ENCODE measurements at regions not wholly inside any gene's neighbourhood (a gene's known extent, or its start where the extent isn't known, plus 50 kb on each side); places are given as distances from the start of the nearest gene placed in this dataset.
A peak's percentile ranks its signal among the peaks of the same experiment; 100 is the strongest.

DNA sequence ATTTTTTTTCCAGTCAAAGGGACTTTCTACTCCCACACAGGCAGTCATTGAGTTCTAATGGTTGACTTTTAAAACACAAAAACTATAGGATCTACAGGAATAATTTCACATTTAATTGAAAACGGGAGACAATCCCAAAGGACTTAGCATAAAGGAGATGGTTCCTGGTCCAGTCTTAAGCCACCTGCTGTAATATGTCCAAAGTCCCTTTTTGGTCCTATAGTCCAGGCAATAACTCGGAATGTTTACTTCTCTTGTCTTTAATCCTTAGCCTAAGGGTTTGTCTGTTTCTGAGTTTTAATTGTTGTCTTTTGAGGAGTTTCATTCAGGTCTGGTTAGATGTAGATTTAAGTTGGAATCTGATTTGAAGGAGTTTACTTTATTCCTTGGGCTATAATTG lies 184.9 kb downstream of the BAMBI start:
- Histone ChIP-seq H3K9me3 (ENCODE audit: control insufficient read depth, low read length) (peaks cover 2% of the 10 kb centered on the region), H3K27ac (ENCODE audit: low read depth, low read length, severe bottlenecking) (no peak overlapping the region), H3K4me1 (ENCODE audit: control insufficient read depth, insufficient read depth, low read length, poor library complexity, severe bottlenecking) (no peaks in the 10 kb centered on the region), H3K4me3 (ENCODE audit: extremely low read depth, insufficient read depth, low read length, poor library complexity, severe bottlenecking) (no peak overlapping the region), H3K36me3 (ENCODE audit: control insufficient read depth, insufficient read depth, low read length) (no peaks in the 10 kb centered on the region)
- WGBS, 2 experiments (ENCODE audit: insufficient coverage in 2 of 2) = 89% methylated on average over 1 of the region's 2 CpGs; no CpG with 5 or more reads in 1 of the 2 experiments

DNA sequence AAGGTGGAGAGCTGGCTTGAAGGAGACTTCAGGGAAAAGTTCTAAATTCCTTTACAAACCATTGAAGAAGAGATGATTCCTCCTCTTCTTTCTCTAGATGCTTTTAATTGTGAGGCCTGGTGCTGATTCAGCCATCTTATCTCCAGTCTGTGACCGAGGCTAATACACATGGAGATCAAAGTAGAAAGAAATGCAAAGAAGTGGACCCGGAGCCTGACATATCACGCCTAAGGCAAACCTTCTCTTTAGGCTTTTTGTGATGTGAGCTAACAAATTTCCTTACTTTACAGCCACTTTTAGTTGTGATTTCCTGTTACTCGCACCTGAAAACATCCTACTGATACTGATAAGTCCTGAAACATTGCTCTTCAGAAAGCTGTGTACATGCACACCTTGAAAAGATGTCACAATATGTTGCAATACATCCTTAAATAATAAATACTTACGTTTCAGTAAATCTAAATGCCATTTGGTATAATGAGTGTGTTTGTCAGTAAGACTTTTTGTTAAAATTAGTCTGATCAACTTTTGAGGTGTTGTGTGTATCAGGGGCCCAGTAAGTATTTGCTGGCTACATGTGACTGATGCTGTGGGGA lies 192.4 kb downstream of the BAMBI start:
- whole genome bisulfite sequencing, 2 experiments (ENCODE audit: insufficient coverage in 2 of 2) = 81 to 87% methylated on average over 3 of the region's 5 CpGs
- H3K4me3 ChIP-seq (ENCODE audit: extremely low read depth, insufficient read depth, low read length, poor library complexity, severe bottlenecking) = no peak overlapping the region
- no peak overlapping the region for H3K27ac ChIP-seq (ENCODE audit: low read depth, low read length, severe bottlenecking)
- H3K36me3 ChIP-seq (ENCODE audit: control insufficient read depth, insufficient read depth, low read length) = no peaks in the 10 kb centered on the region
- peaks cover 5% of the 10 kb centered on the region for H3K9me3 ChIP-seq (ENCODE audit: control insufficient read depth, low read length)
- H3K4me1 ChIP-seq (ENCODE audit: control insufficient read depth, insufficient read depth, low read length, poor library complexity, severe bottlenecking) = peaks cover 10% of the 10 kb centered on the region

DNA sequence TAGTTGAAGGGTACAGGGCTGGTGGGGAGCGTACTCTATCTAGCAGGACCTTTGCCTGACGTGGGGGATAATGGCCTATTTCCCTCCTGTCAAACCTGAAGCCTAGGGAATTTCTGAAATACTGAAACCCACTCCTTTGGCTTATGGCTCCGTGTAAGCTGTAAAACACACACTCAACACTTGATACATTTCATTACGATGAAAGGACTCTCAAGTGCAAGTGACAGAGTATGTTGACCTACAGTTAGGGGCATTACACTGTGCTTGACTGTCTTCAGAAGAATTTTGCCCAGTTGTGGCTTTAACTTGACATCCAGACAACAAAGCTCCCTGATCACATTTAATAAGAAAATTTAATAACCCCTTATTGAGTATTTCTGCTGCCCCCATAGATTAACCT lies 194.3 kb downstream of the BAMBI start:
- WGBS, 2 experiments (ENCODE audit: insufficient coverage in 2 of 2) = 95 to 97% methylated on average over 3 to 4 of the region's 4 CpGs
- Histone ChIP-seq H3K27ac (ENCODE audit: low read depth, low read length, severe bottlenecking) (no peak overlapping the region), H3K9me3 (ENCODE audit: control insufficient read depth, low read length) (peaks cover 5% of the 10 kb centered on the region), H3K36me3 (ENCODE audit: control insufficient read depth, insufficient read depth, low read length) (no peaks in the 10 kb centered on the region), H3K4me3 (ENCODE audit: extremely low read depth, insufficient read depth, low read length, poor library complexity, severe bottlenecking) (no peak overlapping the region), H3K4me1 (ENCODE audit: control insufficient read depth, insufficient read depth, low read length, poor library complexity, severe bottlenecking) (peaks cover 25% of the 10 kb centered on the region)

DNA sequence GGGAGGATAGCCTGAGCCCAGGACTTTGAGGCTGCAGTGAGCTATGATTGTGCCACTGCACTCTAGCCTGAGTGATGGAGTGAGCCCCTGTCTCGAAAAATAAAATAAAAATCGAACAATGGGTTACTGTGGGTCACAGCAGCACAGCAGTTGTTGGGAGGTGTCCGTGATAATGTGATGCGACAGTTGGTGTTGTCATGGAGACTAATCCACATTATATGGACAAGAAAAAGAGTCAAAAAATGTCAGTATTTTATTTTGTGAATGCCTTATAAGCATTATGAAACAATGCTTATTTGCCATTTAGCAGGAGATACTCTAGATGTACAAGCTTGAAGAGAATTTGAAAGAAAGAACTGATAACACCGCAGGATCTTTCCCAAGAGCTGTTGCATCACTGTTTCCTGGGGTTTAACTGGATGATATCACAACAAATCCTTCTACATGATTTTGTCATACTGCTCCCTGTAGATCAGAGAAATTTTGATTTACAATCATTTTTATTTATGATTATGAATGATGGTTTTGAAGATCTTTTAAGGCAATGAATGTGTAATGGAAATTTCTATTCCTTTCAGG lies 195.4 kb downstream of the BAMBI start:
- WGBS, 2 experiments (ENCODE audit: insufficient coverage in 2 of 2) = 93 to 98% methylated on average over 3 to 4 of the region's 5 CpGs

DNA sequence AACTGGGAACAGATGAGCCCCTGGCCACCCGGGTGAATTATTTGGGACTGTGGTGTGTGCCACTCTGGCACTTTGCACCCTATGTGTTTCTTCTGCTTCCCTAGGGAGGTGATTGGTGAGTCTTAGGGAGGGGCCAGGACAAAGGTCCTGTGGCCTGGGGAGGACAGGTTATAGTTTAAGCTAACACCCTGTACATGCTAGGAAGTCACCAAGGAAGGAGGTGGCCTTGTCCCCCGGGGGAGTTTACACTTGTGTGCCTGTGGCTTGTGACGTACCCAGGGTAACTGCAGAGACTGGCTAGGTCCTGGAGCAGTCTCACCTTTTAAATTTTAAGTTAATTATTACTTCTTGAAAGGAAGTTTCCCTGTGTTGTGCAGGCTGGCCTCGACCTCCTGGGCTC lies 196.2 kb downstream of the BAMBI start:
- H3K36me3 ChIP-seq (ENCODE audit: control insufficient read depth, insufficient read depth, low read length) = no peaks in the 10 kb centered on the region
- peaks cover 5% of the 10 kb centered on the region for H3K9me3 ChIP-seq (ENCODE audit: control insufficient read depth, low read length)
- H3K4me1 ChIP-seq (ENCODE audit: control insufficient read depth, insufficient read depth, low read length, poor library complexity, severe bottlenecking) = peaks cover 31% of the 10 kb centered on the region
- no peak overlapping the region for H3K27ac ChIP-seq (ENCODE audit: low read depth, low read length, severe bottlenecking)
- WGBS, 2 experiments (ENCODE audit: insufficient coverage in 2 of 2) = 88 to 95% methylated on average over 3 to 4 of the region's 4 CpGs
- no peak overlapping the region for H3K4me3 ChIP-seq (ENCODE audit: extremely low read depth, insufficient read depth, low read length, poor library complexity, severe bottlenecking)

More for the DNA sequence above, 195.4 kb downstream of the BAMBI start:
- Histone ChIP-seq H3K36me3 (ENCODE audit: control insufficient read depth, insufficient read depth, low read length) (no peaks in the 10 kb centered on the region), H3K9me3 (ENCODE audit: control insufficient read depth, low read length) (peaks cover 5% of the 10 kb centered on the region), H3K4me3 (ENCODE audit: extremely low read depth, insufficient read depth, low read length, poor library complexity, severe bottlenecking) (no peak overlapping the region), H3K27ac (ENCODE audit: low read depth, low read length, severe bottlenecking) (no peak overlapping the region), H3K4me1 (ENCODE audit: control insufficient read depth, insufficient read depth, low read length, poor library complexity, severe bottlenecking) (peaks cover 32% of the 10 kb centered on the region)

DNA sequence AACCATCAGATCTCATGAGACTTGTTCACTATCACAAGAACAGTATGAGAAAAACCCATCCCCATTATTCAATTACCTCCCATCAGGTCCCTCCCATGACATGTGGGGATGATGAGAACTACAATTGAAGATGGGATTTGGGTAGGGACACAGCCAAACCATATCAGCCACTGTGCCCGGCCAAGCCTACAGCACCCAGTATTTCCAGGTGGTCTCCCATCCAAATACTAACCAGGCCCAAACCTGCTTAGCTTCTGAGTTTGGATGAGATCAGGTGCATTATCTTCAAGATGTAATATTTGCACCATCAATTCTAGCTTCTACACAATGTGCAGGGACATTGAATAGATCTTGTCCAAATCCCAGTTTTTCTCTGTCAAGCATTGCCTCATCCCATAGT lies 196.9 kb downstream of the BAMBI start:
- WGBS, 2 experiments (ENCODE audit: insufficient coverage in 2 of 2) = 100% methylated on average over 1 of the region's 1 CpG; no CpG with 5 or more reads in 1 of the 2 experiments
- Histone ChIP-seq H3K36me3 (ENCODE audit: control insufficient read depth, insufficient read depth, low read length) (no peaks in the 10 kb centered on the region), H3K4me3 (ENCODE audit: extremely low read depth, insufficient read depth, low read length, poor library complexity, severe bottlenecking) (no peak overlapping the region), H3K4me1 (ENCODE audit: control insufficient read depth, insufficient read depth, low read length, poor library complexity, severe bottlenecking) (peaks cover 32% of the 10 kb centered on the region), H3K27ac (ENCODE audit: low read depth, low read length, severe bottlenecking) (no peak overlapping the region), H3K9me3 (ENCODE audit: control insufficient read depth, low read length) (peaks cover 5% of the 10 kb centered on the region)

DNA sequence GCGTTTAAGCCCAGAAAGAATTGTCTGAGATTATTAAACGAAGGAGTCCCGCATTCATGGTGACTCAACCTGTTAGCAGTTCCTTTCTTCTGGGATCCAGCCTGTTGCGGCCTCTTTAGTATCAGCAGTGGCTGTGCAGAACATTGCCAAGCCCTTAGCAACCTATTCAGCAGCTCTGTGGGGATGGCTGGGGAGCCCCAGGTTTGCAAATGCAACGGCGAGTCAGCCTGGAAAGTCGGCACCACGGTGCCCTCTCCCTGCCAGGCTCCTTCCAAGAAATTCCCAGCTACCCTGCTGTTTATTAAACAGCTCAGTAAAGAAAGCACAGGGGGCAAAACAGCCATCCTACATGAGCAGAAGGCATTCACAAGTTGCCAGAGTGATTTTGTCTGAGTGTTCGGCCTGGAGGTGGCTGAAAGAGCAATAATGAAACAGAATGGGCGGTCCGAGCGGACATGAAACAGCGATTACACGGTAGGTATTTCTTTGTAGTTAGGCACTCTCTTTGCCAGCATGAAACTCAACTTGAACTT lies 198.3 kb downstream of the BAMBI start:
- Histone ChIP-seq H3K9me3 (ENCODE audit: control insufficient read depth, low read length) (peaks cover 5% of the 10 kb centered on the region), H3K4me1 (ENCODE audit: control insufficient read depth, insufficient read depth, low read length, poor library complexity, severe bottlenecking) (peaks cover 37% of the 10 kb centered on the region), H3K27ac (ENCODE audit: low read depth, low read length, severe bottlenecking) (peak overlapping the region; percentile 92), H3K36me3 (ENCODE audit: control insufficient read depth, insufficient read depth, low read length) (no peaks in the 10 kb centered on the region), H3K4me3 (ENCODE audit: extremely low read depth, insufficient read depth, low read length, poor library complexity, severe bottlenecking) (peak overlapping the region; percentile 16)
- 18 to 30% methylated on average over 6 to 12 of the region's 14 CpGs for WGBS, 2 experiments (ENCODE audit: insufficient coverage in 2 of 2)

DNA sequence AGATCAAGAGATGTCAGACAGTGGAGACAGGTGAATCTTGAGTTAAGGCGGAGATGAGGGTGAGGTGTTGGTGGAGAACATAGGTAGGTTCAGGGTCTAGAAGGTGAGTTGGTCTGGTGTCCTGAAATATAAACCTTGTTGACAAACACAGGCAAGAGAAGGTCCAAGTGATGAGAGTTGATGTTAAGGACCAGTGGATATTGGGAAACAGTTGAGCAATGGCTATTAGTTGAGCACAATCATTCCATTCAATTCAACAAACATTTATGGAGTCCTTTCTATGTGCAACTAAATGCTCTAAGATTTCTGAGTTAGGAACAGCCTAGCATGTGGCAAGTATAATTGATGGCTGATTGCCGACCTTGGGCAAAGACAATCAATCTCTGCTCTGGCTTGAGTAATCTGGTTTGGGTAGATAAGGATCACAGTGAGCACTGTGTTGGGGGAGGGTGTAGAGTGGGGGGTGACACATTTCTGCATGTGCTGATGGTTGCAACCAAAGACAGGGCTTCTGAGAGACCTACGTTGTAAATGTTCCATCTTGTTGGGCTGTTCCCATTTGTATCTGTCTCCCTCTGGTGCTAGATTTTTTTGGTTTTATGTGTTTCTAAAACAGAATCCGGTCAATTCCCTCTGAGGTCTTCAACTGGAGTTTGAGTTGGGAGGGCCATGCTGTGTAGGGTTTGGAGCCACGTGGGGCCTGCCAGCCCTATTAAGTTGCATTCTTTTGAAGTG lies 201.1 kb downstream of the BAMBI start:
- no peaks in the 10 kb centered on the region for H3K36me3 ChIP-seq (ENCODE audit: control insufficient read depth, insufficient read depth, low read length)
- peaks cover 5% of the 10 kb centered on the region for H3K9me3 ChIP-seq (ENCODE audit: control insufficient read depth, low read length)
- WGBS, 2 experiments (ENCODE audit: insufficient coverage in 2 of 2) = 80 to 90% methylated on average over 3 to 4 of the region's 5 CpGs
- peak overlapping the region; percentile 38 for H3K27ac ChIP-seq (ENCODE audit: low read depth, low read length, severe bottlenecking)
- no peak overlapping the region for H3K4me3 ChIP-seq (ENCODE audit: extremely low read depth, insufficient read depth, low read length, poor library complexity, severe bottlenecking)
- H3K4me1 ChIP-seq (ENCODE audit: control insufficient read depth, insufficient read depth, low read length, poor library complexity, severe bottlenecking) = peaks cover 46% of the 10 kb centered on the region

DNA sequence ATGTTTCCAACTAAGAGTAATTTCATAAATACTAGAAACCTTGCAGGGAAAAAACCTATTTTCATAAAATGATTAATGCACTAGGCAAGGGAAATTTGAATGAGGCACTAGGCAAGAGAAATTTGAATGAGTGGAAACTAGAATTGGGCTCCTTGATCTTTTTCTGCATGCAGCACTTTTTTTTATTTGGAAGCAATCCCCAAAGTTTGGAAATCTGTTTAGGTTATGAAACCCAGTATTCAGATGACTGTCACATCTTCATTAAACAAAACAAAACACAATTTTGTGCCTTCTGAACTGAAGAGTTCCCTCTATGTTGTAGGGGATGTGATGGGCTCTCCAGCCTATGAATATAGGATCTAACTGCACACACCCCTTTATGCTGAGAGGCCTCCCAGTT lies 201.9 kb downstream of the BAMBI start:
- H3K27ac ChIP-seq (ENCODE audit: low read depth, low read length, severe bottlenecking) = peak overlapping the region; percentile 80
- H3K4me1 ChIP-seq (ENCODE audit: control insufficient read depth, insufficient read depth, low read length, poor library complexity, severe bottlenecking) = peaks cover 46% of the 10 kb centered on the region
- no peaks in the 10 kb centered on the region for H3K36me3 ChIP-seq (ENCODE audit: control insufficient read depth, insufficient read depth, low read length)
- H3K4me3 ChIP-seq (ENCODE audit: extremely low read depth, insufficient read depth, low read length, poor library complexity, severe bottlenecking) = no peak overlapping the region
- no peaks in the 10 kb centered on the region for H3K9me3 ChIP-seq (ENCODE audit: control insufficient read depth, low read length)

DNA sequence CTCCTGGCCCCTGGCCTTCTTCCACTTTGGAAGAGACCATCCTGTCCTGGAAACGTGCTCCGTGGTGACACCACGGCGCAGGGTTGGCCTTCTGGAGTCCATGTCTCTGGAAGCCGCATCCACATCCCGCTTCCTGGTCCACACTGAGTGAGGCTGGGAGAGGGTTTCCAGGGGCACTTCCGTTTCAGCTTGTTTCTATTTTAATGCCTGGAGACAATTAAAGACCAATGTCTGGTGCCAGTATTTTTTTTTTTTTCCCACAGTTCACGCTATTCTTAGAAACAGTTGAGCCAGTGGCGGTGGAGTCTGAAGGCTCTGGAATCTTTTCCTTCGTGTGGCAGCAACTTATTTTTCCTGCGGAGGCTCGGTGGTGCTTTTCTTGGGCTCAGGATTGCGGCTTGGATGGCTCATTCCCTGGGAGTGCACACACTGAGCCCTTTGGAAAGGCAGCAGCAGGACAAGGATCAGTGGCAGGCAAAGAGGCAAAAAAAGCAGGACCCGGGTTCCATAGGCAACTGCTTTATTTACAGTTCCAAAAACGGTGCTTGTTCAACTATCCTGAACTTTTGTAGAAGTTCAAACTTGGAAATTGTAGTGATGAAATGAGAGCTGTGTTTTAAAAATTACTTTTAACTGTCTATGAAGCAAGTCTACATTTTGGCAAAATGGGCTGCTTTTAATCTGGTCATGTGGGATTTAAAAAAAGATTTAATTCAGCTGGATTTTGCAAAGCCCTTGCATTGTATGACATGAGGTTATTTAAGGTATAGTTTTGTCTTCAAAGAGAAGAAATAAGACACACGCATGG lies 202.8 kb downstream of the BAMBI start:
- Histone ChIP-seq H3K4me1 (ENCODE audit: control insufficient read depth, insufficient read depth, low read length, poor library complexity, severe bottlenecking) (peaks cover 44% of the 10 kb centered on the region), H3K27ac (ENCODE audit: low read depth, low read length, severe bottlenecking) (peak overlapping the region; percentile 80), H3K4me3 (ENCODE audit: extremely low read depth, insufficient read depth, low read length, poor library complexity, severe bottlenecking) (no peak overlapping the region), H3K9me3 (ENCODE audit: control insufficient read depth, low read length) (no peaks in the 10 kb centered on the region), H3K36me3 (ENCODE audit: control insufficient read depth, insufficient read depth, low read length) (no peaks in the 10 kb centered on the region)
- 87 to 88% methylated on average over 14 to 15 of the region's 16 CpGs for WGBS, 2 experiments (ENCODE audit: insufficient coverage in 2 of 2)
